DND-41 (cell line): ENCODE measurements at regions not wholly inside any gene's neighbourhood (a gene's known extent, or its start where the extent isn't known, plus 50 kb on each side); places are given as distances from the start of the nearest gene placed in this dataset.
A peak's percentile ranks its signal among the peaks of the same experiment; 100 is the strongest.

Experiments used
- ATAC-seq: fragments of 200-7000 bp; cut with Tn5 transposase; 3 replicates; pipeline ENCODE4 v1.9.1; 2021; ENCODE audit warnings: low read depth; ENCODE audit not compliant: insufficient read depth
- DNase-seq: peaks from one replicate; pipeline ENCODE4 v3.0.0-alpha.2; 2020
- H2AFZ ChIP-seq: 2 replicates; pipeline ENCODE4 v1.6.0; 2012; ENCODE audit warnings: low read depth, low read length
- H3K27ac ChIP-seq: 2 replicates; pipeline ENCODE4 v1.5.1; 2012; ENCODE audit warnings: low read length, inconsistent platforms
- H3K27me3 ChIP-seq: fragments of 200-600 bp; sonication (generic); 2 replicates; pipeline ENCODE4 v1.6.0; 2012; ENCODE audit warnings: low read length, mild to moderate bottlenecking, inconsistent platforms; ENCODE audit not compliant: insufficient read depth, poor library complexity
- H3K36me3 ChIP-seq: 2 replicates; pipeline ENCODE4 v1.5.1; 2012; ENCODE audit warnings: low read length, inconsistent platforms; ENCODE audit not compliant: insufficient read depth
- H3K4me1 ChIP-seq: 2 replicates; pipeline ENCODE4 v1.5.1; 2012; ENCODE audit warnings: mild to moderate bottlenecking, low read length; ENCODE audit not compliant: insufficient read depth
- H3K4me2 ChIP-seq: 2 replicates; pipeline ENCODE4 v1.6.0; 2012; ENCODE audit warnings: mild to moderate bottlenecking, moderate library complexity, low read length, inconsistent platforms; ENCODE audit not compliant: insufficient read depth
- H3K4me3 ChIP-seq, 2 experiments: fragments of 200-600 bp in 1 of 2; shearing (Covaris generic) in 1 of 2; 2 replicates each; pipeline ENCODE4 v1.5.1; 2012 to 2016; ENCODE audit warnings: inconsistent platforms in 2 of 2, low read length in 2 of 2, mild to moderate bottlenecking in 2 of 2, low read depth in 1 of 2, moderate library complexity in 1 of 2
- H3K79me2 ChIP-seq: 2 replicates; pipeline ENCODE4 v1.6.0; 2012; ENCODE audit warnings: low read length, inconsistent platforms; ENCODE audit not compliant: insufficient read depth
- H3K9ac ChIP-seq: 2 replicates; pipeline ENCODE4 v1.6.0; 2012; ENCODE audit warnings: low read depth, mild to moderate bottlenecking, inconsistent platforms, low read length, moderate library complexity
- H3K9me3 ChIP-seq: 2 replicates; pipeline ENCODE4 v1.5.1; 2012; ENCODE audit warnings: low read length, moderate library complexity, mild to moderate bottlenecking, inconsistent platforms; ENCODE audit not compliant: insufficient read depth, severe bottlenecking
- H4K20me1 ChIP-seq: 2 replicates; pipeline ENCODE4 v1.6.0; 2012; ENCODE audit warnings: low read length; ENCODE audit not compliant: insufficient read depth
- EZH2 ChIP-seq: IDR thresholded peaks from 3 replicates; pipeline ENCODE4 v1.6.1; 2012; ENCODE audit warnings: borderline replicate concordance, low read depth, mild to moderate bottlenecking, moderate library complexity, low read length, inconsistent platforms; ENCODE audit not compliant: severe bottlenecking
- TF ChIP-seq, protein P1 (sequence below): IDR thresholded peaks from 2 replicates; pipeline ENCODE4 v1.5.1; 2012; ENCODE audit warnings: borderline replicate concordance, low read length, moderate library complexity, mild to moderate bottlenecking; ENCODE audit not compliant: poor library complexity, severe bottlenecking; ENCODE audit errors: extremely low read depth

DNA sequence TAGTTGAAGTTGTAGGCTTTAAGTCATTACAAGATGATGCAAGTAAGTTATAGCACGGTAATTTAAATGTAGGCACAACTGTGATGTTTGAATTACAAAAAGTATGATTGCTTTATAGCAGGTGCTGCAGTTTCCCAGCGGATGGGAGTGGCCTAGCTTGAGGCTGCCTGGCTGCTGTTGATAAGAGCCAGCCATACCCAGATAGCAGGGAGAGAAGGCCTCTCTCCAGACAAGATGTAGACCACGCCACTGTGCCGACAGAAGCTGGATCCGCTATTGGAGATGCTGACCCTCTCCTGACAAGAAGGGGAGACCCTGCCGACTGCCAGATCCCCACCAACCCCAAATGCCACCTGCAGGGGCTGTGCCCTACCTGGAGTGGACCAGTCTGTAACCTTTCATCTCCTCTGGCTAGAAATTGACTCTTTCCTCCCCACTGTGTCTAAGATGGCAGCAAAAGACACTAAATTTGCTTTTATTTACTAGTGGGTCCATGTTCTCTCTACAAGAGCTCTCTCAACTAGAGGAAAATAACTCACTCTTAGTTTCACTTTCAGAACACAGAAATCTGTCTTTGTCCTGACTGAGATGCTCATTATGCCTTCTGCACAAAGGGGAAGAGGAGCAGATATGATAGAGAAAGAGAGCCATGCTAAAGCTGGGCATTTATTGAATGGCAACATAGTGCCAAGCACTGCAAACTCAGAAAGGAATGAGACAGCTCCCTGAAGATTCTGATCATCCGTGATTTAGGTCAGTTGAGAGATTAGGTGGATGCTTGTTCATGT, 127.9 kb downstream of the URB2 start:
- TF ChIP-seq EZH2 = no peak
- TF ChIP-seq, protein P1, sequence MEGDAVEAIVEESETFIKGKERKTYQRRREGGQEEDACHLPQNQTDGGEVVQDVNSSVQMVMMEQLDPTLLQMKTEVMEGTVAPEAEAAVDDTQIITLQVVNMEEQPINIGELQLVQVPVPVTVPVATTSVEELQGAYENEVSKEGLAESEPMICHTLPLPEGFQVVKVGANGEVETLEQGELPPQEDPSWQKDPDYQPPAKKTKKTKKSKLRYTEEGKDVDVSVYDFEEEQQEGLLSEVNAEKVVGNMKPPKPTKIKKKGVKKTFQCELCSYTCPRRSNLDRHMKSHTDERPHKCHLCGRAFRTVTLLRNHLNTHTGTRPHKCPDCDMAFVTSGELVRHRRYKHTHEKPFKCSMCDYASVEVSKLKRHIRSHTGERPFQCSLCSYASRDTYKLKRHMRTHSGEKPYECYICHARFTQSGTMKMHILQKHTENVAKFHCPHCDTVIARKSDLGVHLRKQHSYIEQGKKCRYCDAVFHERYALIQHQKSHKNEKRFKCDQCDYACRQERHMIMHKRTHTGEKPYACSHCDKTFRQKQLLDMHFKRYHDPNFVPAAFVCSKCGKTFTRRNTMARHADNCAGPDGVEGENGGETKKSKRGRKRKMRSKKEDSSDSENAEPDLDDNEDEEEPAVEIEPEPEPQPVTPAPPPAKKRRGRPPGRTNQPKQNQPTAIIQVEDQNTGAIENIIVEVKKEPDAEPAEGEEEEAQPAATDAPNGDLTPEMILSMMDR = no peak
- Histone ChIP-seq H3K79me2 (no peaks in the 10 kb centered on the region), H3K36me3 (no peaks in the 10 kb centered on the region), H3K4me3 (peak overlapping the region in 1 of 2 experiments; percentile 28; a peak in 2 of 4 replicates), H2AFZ (peak overlapping the region; percentile 77), H4K20me1 (no peaks in the 10 kb centered on the region), H3K4me2 (peak overlapping the region; percentile 56), H3K9ac (peak overlapping the region; percentile 33), H3K4me1 (peaks cover 22% of the 10 kb centered on the region), H3K27me3 (no peaks in the 10 kb centered on the region), H3K27ac (peak overlapping the region; percentile 75), H3K9me3 (no peaks in the 10 kb centered on the region)
- DNase-seq = peak; percentile 36
- ATAC-seq = peak; percentile 81

DNA sequence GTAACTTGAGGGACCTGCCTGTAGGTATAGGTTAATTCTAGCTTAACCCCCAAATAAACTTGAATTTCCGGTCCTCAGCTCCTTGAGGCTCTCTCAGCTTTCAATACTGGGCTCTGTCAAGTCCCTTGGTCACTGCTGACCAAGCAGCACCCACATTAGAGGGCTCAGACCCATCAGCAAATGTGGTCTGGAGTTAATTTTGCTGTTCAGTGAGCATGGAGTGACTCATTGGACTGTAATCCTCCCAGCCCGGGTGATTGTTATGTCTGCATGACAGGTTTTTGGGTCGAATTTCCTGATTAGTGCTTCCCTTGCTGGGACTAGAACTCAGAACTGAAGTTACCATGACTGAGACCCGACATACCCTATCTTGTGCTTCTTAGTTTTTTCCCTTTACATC, 130.6 kb downstream of the URB2 start:
- no peak overlapping the region for H3K4me2 ChIP-seq
- no peaks in the 10 kb centered on the region for H3K36me3 ChIP-seq
- no peaks in the 10 kb centered on the region for H4K20me1 ChIP-seq
- H3K27ac ChIP-seq = no peak overlapping the region
- H3K4me1 ChIP-seq = peaks cover 17% of the 10 kb centered on the region
- H3K9ac ChIP-seq = no peak overlapping the region
- DNase-seq (no peak), ATAC-seq (no peak)
- H3K9me3 ChIP-seq = no peaks in the 10 kb centered on the region
- H2AFZ ChIP-seq = no peak overlapping the region
- no peaks in the 10 kb centered on the region for H3K79me2 ChIP-seq
- no peaks in the 10 kb centered on the region for H3K27me3 ChIP-seq
- H3K4me3 ChIP-seq = no peak overlapping the region
- TF ChIP-seq, protein P1 = no peak

DNA sequence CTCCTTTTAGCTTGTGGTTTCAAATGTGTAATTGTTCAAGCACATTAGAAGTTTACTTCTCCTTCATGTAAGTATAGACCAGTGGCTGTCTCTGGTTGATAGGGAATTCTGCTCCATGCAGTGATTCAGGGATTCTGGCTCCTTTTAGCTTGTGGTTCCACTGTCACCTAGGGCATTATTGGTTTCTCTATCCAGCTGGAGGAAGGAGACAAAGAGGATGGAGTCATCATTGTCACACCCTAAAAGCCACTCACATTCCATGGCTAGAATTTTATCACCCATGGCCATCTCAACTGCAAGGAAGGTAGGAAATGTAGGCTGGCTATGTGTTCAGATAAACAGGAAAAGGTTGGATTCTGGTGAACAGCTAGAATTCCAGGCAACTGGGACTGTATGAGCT, 131.2 kb downstream of the URB2 start:
- Histone ChIP-seq H3K9ac (no peak overlapping the region), H3K4me2 (no peak overlapping the region), H2AFZ (no peak overlapping the region), H4K20me1 (no peaks in the 10 kb centered on the region), H3K79me2 (no peaks in the 10 kb centered on the region), H3K27ac (no peak overlapping the region), H3K4me3 (no peak overlapping the region), H3K4me1 (peaks cover 17% of the 10 kb centered on the region), H3K9me3 (no peaks in the 10 kb centered on the region), H3K27me3 (no peaks in the 10 kb centered on the region), H3K36me3 (no peaks in the 10 kb centered on the region)
- no peak for DNase-seq
- no peak for TF ChIP-seq EZH2
- TF ChIP-seq, protein P1 = no peak
- ATAC-seq = no peak
